ENCODE measurements at regions not wholly inside any gene's neighbourhood (a gene's known extent, or its start where the extent isn't known, plus 50 kb on each side); places are given as distances from the start of the nearest gene placed in this dataset.

- no peak for TF ChIP-seq GZF1 (CRISPR knock-in tag; IDR thresholded peaks at IDR 0.05)
- TF ChIP-seq, protein P1, sequence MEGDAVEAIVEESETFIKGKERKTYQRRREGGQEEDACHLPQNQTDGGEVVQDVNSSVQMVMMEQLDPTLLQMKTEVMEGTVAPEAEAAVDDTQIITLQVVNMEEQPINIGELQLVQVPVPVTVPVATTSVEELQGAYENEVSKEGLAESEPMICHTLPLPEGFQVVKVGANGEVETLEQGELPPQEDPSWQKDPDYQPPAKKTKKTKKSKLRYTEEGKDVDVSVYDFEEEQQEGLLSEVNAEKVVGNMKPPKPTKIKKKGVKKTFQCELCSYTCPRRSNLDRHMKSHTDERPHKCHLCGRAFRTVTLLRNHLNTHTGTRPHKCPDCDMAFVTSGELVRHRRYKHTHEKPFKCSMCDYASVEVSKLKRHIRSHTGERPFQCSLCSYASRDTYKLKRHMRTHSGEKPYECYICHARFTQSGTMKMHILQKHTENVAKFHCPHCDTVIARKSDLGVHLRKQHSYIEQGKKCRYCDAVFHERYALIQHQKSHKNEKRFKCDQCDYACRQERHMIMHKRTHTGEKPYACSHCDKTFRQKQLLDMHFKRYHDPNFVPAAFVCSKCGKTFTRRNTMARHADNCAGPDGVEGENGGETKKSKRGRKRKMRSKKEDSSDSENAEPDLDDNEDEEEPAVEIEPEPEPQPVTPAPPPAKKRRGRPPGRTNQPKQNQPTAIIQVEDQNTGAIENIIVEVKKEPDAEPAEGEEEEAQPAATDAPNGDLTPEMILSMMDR (CRISPR knock-in tag; IDR thresholded peaks at IDR 0.05), result no peak
- no peak for TF ChIP-seq SP4 (CRISPR knock-in tag; IDR thresholded peaks at IDR 0.05)
- no peak for TF ChIP-seq CHD2 (IDR thresholded peaks at IDR 0.05; ENCODE audit: low read depth, low read length)
- TF ChIP-seq SRF (IDR thresholded peaks at IDR 0.05; ENCODE audit: low read depth, low read length), result no peak
- no peak for TF ChIP-seq EP300 (IDR thresholded peaks at IDR 0.05; ENCODE audit: low read depth in 2 of 2, low read length in 2 of 2)
- TF ChIP-seq EP300 (CRISPR knock-in tag; IDR thresholded peaks at IDR 0.05; ENCODE audit: borderline replicate concordance), result no peak
- TF ChIP-seq TAF15 (IDR thresholded peaks at IDR 0.05; ENCODE audit: low read depth, low read length, poor library complexity, severe bottlenecking), result no peak
- no peak for TF ChIP-seq RAD21 (CRISPR knock-in tag; IDR thresholded peaks at IDR 0.05)
- TF ChIP-seq MED13 (CRISPR knock-in tag; IDR thresholded peaks at IDR 0.05), result no peak
- no peak for TF ChIP-seq TSC22D2 (CRISPR knock-in tag; IDR thresholded peaks at IDR 0.05; ENCODE audit: borderline replicate concordance)
- TF ChIP-seq ATF5 (CRISPR knock-in tag; IDR thresholded peaks at IDR 0.05; ENCODE audit: low read depth), result no peak
- TF ChIP-seq GTF2F1 (IDR thresholded peaks at IDR 0.05; ENCODE audit: low read length), result no peak
These were observed 79.1 kb upstream of the C16orf82 start for GRCh38 chr16:26987597-26988010.

Data from HepG2 (cell line).